ENCODE measurements at regions not wholly inside any gene's neighbourhood (a gene's known extent, or its start where the extent isn't known, plus 50 kb on each side); places are given as distances from the start of the nearest gene placed in this dataset.

GRCh38 chr3:113051787-113052186, 61.0 kb downstream of the GTPBP8 start:
- Histone ChIP-seq H3K9me3 (ENCODE audit: low read depth, low read length) (no peaks in the 10 kb centered on the region), H3K4me3 (ENCODE audit: low read length) (no peak overlapping the region), H3K27me3 (ENCODE audit: insufficient read depth, low read length) (no peaks in the 10 kb centered on the region), H3K4me1 (ENCODE audit: insufficient read depth, low read length) (peaks cover 53% of the 10 kb centered on the region)

DNA sequence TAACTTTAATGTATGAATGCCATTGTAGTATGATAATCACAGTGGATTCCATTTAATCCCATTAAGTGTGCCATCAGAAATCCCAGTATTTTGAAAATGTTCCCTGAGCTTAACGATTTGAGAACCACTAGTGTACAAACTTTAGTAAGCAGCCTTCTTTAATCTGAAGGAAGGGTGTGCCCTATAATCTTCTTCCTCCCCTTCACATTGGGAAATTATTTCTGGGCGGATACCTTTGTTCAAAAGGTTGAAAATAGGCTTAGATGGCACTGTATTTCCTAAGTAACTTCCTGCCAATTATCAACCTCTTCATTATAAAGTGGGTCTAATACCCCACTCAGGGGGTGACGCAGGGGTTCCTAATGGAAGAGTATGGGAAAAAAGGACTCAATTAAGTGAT, 62.4 kb downstream of the GTPBP8 start:
- H3K9me3 ChIP-seq (ENCODE audit: low read depth, low read length), result no peaks in the 10 kb centered on the region
- peaks cover 61% of the 10 kb centered on the region for H3K4me1 ChIP-seq (ENCODE audit: insufficient read depth, low read length)
- no peak overlapping the region for H3K4me3 ChIP-seq (ENCODE audit: low read length)
- H3K27me3 ChIP-seq (ENCODE audit: insufficient read depth, low read length), result no peaks in the 10 kb centered on the region

DNA sequence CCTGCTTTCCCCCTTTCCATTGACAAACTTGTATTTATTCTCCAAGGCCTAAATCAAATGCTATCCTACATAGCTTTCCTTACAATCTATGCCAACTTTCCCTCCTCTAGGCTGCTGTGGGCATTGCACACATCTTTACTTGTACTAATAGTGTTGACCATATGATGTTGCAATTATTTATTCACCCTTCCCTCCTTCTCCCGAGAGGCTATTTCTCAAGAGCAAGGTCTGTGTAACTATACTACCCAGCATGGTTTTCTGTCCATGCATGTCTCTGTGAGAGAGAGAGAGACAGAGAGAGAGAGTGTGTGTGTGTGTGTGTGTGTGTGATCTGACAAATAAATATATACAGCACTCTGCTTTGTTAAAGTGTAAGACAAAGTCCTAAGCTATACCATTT, 63.8 kb downstream of the GTPBP8 start:
- Histone ChIP-seq H3K4me1 (ENCODE audit: insufficient read depth, low read length) (peaks cover 61% of the 10 kb centered on the region), H3K27me3 (ENCODE audit: insufficient read depth, low read length) (no peaks in the 10 kb centered on the region), H3K9me3 (ENCODE audit: low read depth, low read length) (no peaks in the 10 kb centered on the region), H3K4me3 (ENCODE audit: low read length) (no peak overlapping the region)

DNA sequence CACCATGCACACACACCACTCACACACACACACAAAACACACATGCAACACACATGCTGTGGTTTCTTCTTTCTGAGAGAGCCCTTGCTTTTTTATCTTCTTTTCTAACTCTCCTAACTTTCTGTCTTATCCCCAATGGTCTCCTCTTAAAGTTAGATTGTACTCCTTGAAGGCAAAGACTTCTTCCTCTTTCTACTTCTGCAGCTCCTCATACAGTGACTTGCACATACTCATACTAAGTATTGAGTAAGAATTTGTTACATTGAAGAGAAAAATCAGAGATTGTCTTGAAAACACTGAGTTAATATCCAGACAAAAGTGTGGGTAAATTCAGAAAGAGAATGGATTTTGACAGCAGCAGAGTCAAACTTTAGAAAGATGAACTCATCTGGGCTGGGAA, 64.4 kb downstream of the GTPBP8 start:
- H3K27me3 ChIP-seq (ENCODE audit: insufficient read depth, low read length), result no peaks in the 10 kb centered on the region
- no peak overlapping the region for H3K4me3 ChIP-seq (ENCODE audit: low read length)
- peaks cover 61% of the 10 kb centered on the region for H3K4me1 ChIP-seq (ENCODE audit: insufficient read depth, low read length)
- H3K9me3 ChIP-seq (ENCODE audit: low read depth, low read length), result no peaks in the 10 kb centered on the region

DNA sequence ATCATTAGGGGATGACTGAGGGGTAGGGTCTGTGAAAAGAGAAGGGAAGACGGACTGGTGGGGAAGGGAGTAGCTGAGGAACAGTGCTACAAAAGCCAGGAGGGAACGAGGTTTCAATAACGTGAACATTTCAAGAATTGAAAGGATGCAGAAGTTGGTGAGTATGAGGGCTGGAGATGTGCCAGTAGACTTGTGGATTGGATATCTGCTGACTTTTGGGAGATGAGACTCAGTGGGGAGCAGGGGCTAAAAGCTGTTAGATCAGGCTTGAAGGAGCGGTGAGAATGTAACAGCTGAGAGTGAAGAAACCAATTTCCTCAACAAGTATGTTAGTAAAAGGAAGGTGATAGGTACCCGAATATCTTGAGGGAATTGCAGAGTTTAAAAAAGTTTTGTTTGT, 65.2 kb downstream of the GTPBP8 start:
- H3K4me3 ChIP-seq (ENCODE audit: low read length), result no peak overlapping the region
- no peaks in the 10 kb centered on the region for H3K9me3 ChIP-seq (ENCODE audit: low read depth, low read length)
- no peaks in the 10 kb centered on the region for H3K27me3 ChIP-seq (ENCODE audit: insufficient read depth, low read length)
- peaks cover 61% of the 10 kb centered on the region for H3K4me1 ChIP-seq (ENCODE audit: insufficient read depth, low read length)

- Histone ChIP-seq H3K4me3 (ENCODE audit: low read length) (no peak overlapping the region), H3K27me3 (ENCODE audit: insufficient read depth, low read length) (no peaks in the 10 kb centered on the region), H3K4me1 (ENCODE audit: insufficient read depth, low read length) (peaks cover 52% of the 10 kb centered on the region), H3K9me3 (ENCODE audit: low read depth, low read length) (no peaks in the 10 kb centered on the region)
These were observed 66.3 kb downstream of the GTPBP8 start for GRCh38 chr3:113057117-113057516.

DNA sequence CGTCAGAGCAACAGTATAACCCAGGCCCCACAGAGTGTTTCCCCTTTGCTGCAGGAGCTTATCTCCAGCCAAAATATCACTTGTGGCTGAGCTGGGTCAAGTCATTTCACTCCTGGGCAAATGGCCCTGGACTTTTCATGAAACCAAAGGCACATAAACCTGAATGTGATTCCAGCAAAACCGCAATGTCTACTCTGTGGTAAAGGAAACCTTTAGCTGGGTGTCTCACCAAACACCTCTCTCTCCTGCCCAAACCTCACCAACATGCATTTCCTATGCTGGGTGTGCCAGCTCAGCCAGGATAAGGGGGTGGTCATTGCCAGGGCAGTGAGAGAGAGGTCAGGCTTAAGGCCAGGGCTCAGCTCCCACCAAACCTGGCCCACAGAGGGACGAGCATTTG, 67.4 kb downstream of the GTPBP8 start:
- Histone ChIP-seq H3K9me3 (ENCODE audit: low read depth, low read length) (no peaks in the 10 kb centered on the region), H3K4me1 (ENCODE audit: insufficient read depth, low read length) (peaks cover 44% of the 10 kb centered on the region), H3K27me3 (ENCODE audit: insufficient read depth, low read length) (no peaks in the 10 kb centered on the region), H3K4me3 (ENCODE audit: low read length) (no peak overlapping the region)

- no peak overlapping the region for H3K4me3 ChIP-seq (ENCODE audit: low read length)
- H3K4me1 ChIP-seq (ENCODE audit: insufficient read depth, low read length), result peaks cover 3% of the 10 kb centered on the region
- no peaks in the 10 kb centered on the region for H3K9me3 ChIP-seq (ENCODE audit: low read depth, low read length)
- no peaks in the 10 kb centered on the region for H3K27me3 ChIP-seq (ENCODE audit: insufficient read depth, low read length)
These were observed 71.9 kb downstream of the GTPBP8 start for GRCh38 chr3:113062705-113063104.

DNA sequence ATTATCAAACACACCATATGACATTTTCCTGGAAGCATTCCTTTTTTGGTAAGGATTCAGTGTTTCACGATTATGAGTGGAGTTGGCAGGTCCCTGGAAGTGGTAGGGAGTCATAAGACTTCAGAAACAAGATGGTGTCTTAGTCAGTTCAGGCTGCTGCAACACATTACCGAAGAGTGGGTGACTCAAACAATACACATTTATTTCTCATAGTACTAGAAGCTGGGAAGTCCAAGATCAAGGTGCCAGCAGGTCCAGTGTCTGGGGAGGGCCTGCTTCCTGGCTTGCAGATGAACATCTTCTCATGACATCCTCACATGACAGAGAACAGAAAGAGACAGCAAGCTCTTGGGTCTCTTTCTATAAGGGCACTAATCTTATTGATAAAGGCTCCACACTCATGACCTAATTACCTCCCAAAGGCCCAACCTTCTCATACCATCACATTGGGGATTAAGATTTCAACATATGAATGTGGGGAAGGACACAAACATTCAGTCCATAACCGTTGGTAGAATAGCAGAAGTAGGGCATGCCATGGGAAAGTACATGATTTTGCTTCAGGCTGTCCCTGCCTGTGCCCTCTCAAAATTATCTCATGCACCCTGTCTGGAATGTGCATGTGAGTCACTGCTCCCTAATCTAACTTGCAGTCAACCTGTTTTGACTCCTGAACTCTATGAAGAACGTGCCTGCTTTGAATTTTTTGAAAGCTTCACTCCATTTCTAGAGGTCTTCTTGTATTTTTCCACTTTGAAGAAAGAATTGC, 72.5 kb downstream of the GTPBP8 start:
- no peaks in the 10 kb centered on the region for H3K9me3 ChIP-seq (ENCODE audit: low read depth, low read length)
- peaks cover 3% of the 10 kb centered on the region for H3K4me1 ChIP-seq (ENCODE audit: insufficient read depth, low read length)
- H3K27me3 ChIP-seq (ENCODE audit: insufficient read depth, low read length), result no peaks in the 10 kb centered on the region
- no peak overlapping the region for H3K4me3 ChIP-seq (ENCODE audit: low read length)

- Histone ChIP-seq H3K4me3 (ENCODE audit: low read length) (no peak overlapping the region), H3K4me1 (ENCODE audit: insufficient read depth, low read length) (peaks cover 3% of the 10 kb centered on the region), H3K9me3 (ENCODE audit: low read depth, low read length) (no peaks in the 10 kb centered on the region), H3K27me3 (ENCODE audit: insufficient read depth, low read length) (no peaks in the 10 kb centered on the region)
These were observed 73.4 kb downstream of the GTPBP8 start for GRCh38 chr3:113064183-113064582.

DNA sequence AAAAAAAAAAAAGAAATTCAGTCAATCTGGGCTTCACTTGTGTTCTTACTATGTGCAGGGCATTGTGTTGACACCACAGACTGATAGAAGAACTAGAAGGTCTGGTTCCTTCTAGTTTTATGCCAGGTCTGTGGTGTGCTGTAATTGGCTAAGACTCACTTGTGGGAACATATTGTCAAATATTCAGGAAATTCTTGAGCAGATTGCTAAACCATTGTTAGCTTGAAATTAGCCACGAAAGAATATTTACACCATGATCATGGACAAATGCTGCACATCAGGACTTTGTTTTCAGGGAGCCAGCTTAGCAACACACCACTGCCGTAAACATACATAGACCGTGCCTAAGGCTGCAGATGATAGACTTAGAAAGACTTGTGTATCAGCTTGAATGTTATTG, 74.6 kb downstream of the GTPBP8 start:
- no peaks in the 10 kb centered on the region for H3K9me3 ChIP-seq (ENCODE audit: low read depth, low read length)
- H3K4me1 ChIP-seq (ENCODE audit: insufficient read depth, low read length), result peaks cover 3% of the 10 kb centered on the region
- H3K4me3 ChIP-seq (ENCODE audit: low read length), result no peak overlapping the region
- no peaks in the 10 kb centered on the region for H3K27me3 ChIP-seq (ENCODE audit: insufficient read depth, low read length)

- Histone ChIP-seq H3K27me3 (ENCODE audit: insufficient read depth, low read length) (no peaks in the 10 kb centered on the region), H3K4me3 (ENCODE audit: low read length) (no peak overlapping the region), H3K4me1 (ENCODE audit: insufficient read depth, low read length) (peaks cover 3% of the 10 kb centered on the region), H3K9me3 (ENCODE audit: low read depth, low read length) (no peaks in the 10 kb centered on the region)
These were observed 79.4 kb downstream of the GTPBP8 start for GRCh38 chr3:113070072-113070640.

DNA sequence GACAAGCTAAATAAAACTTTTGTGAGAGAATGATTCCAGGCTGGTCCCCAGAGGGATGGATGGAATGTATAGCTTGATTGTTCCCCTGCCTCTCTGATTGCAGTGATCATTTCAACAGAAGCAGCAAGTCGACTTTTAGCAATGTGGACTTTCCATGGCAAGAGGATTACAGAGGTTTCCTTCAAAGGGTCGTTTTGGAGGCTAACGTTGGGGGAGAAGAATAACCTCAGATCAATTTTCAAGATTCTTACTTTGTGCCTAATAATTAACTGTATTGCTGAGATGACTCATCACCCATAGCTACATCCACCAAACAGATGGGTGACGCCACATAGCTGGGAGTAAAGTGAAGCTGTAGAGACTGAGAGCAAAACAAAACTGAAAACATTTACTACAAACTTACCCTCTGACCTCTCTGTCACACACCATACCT, 79.9 kb downstream of the GTPBP8 start:
- no peaks in the 10 kb centered on the region for H3K9me3 ChIP-seq (ENCODE audit: low read depth, low read length)
- H3K4me1 ChIP-seq (ENCODE audit: insufficient read depth, low read length), result no peaks in the 10 kb centered on the region
- no peaks in the 10 kb centered on the region for H3K27me3 ChIP-seq (ENCODE audit: insufficient read depth, low read length)
- H3K4me3 ChIP-seq (ENCODE audit: low read length), result no peak overlapping the region

GRCh38 chr3:113075588-113075987, 84.8 kb downstream of the GTPBP8 start:
- Histone ChIP-seq H3K27me3 (ENCODE audit: insufficient read depth, low read length) (no peaks in the 10 kb centered on the region), H3K4me1 (ENCODE audit: insufficient read depth, low read length) (no peaks in the 10 kb centered on the region), H3K9me3 (ENCODE audit: low read depth, low read length) (no peaks in the 10 kb centered on the region), H3K4me3 (ENCODE audit: low read length) (no peak overlapping the region)

- no peaks in the 10 kb centered on the region for H3K27me3 ChIP-seq (ENCODE audit: insufficient read depth, low read length)
- no peak overlapping the region for H3K4me3 ChIP-seq (ENCODE audit: low read length)
- H3K9me3 ChIP-seq (ENCODE audit: low read depth, low read length), result no peaks in the 10 kb centered on the region
- H3K4me1 ChIP-seq (ENCODE audit: insufficient read depth, low read length), result peaks cover 5% of the 10 kb centered on the region
These were observed 88.6 kb downstream of the GTPBP8 start for GRCh38 chr3:113079218-113079961.
